HK-2 (cell line): ENCODE measurements at regions not wholly inside any gene's neighbourhood (a gene's known extent, or its start where the extent isn't known, plus 50 kb on each side); places are given as distances from the start of the nearest gene placed in this dataset.

ENCODE experiments used
- DNase-seq: peaks from one replicate; pipeline ENCODE4 v3.0.0-alpha.2; 2018; ENCODE audit not compliant: unreplicated experiment

GRCh38 chr4:34972189-34972588 is 1272.1 kb downstream of the ARAP2 start:
- DNase-seq: no peak

DNA sequence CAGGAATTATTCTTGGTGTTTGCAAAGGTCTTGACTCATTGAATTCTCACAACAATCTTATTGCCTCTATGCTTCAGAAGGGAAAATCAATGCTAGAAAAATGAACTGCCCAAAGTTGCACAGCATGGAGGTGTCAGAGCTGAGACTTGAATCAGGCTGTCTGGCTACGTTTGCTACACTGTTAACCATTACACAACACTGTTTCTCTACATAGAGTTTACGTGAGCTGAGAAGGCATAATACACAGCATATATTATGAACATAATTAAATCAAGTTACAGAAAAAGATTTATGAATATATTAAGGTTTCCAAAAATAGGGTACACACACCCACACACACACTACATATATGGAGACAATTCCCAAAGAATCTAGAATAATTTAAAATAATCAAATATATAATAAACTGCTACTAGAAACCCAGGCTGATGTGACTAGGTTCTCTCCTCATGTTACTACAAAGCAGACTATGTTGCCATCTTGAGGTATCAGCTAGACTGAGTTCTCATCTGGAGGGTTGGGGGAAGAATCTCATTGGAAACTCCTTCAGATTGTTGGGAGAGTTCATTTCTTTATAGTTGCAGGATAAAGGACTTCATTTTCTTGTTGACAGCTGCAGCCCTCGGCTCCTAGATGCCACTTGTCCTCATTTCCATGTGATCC is 1270.5 kb downstream of the ARAP2 start:
- DNase-seq: no peak

DNA sequence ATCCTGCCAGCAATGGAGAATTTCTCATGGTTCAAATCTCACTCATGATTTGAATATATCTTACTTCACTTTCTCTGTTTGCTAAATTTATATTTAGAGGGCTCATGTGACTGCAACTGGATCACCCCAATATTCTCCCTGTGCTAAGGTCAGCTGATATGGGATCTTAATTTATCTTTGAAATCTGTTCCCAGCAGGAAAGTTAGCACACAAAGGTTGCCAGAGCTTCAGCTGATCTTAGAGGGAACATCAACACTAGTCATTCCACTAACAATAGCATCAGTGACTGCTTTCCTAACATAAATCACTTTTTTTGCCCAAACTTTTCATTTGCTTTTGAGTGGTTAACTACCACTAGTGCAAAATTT is 1270.0 kb downstream of the ARAP2 start:
- no peak for DNase-seq

DNA sequence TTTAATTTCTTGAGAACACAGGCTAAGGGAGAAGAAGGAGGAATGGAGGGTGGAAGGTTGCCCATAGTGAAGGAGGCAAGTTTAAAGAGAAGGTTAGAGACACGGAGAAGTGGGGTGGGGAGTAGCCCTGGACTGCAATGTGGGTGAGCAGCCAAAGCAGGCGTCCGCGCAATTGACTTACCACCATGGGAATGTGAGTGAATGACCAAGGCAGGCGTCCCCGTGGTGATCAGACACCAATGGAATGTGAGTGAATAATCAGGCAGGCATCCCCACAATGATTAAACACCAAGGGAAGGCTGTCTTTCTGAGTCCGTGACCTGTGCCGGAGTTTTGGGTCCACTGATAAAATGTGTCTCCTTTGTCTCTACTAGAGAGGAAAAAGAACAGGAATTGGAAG is 1223.1 kb downstream of the ARAP2 start:
- peak; percentile 87 for DNase-seq

DNA sequence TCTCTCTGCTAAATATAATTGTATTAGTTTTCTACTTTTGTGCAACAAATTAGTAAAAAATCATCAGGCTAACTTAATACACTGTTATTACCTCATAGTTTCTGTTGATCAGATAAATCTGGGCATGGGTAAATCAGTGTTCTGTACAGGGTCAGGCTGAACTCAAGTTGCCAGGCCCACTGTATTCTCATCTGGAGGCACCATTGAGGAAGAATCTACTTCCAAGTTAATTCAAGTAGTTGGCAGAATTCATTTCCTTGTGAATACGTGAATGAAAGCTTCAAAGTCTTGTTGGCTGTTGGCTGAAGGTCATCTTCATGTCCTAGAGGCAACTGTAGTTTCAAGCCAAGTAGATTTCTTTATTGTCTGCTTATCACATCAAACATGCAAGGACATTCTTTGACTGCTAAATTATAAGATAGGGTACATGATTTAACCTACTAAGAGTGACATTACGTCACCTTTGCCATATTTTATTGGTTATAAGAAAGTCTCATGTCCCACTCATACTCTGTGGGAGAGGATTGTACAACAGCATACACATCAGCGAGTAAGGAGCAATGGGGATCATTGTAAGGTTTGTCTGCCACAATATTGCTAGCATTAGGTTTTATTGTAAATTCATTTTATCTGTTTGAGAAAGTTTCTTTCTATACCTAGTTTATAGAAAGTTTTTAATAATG is 1219.0 kb downstream of the ARAP2 start:
- DNase-seq: no peak

GRCh38 chr4:35038079-35038805 is 1206.1 kb downstream of the ARAP2 start:
- no peak for DNase-seq

DNA sequence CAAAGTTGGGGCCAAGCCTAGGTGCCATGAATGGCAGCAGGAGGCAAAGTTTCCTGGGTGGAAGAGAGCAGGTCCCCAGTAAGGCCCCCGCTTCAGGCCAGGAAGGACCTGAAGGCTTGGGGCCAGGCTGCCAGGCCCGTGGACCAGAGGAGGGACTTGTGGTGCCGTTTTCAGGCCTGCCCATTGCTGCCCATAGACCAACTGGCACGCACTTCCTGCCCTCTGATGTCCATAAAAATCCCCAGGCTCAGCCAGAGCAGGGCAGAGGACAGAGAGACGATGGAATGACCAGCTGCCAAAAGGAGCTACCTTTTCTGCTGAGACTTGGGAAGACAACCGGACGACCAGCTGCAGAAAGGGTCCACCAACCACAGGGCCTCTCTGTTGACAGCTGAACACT is 1205.5 kb downstream of the ARAP2 start:
- no peak for DNase-seq

DNA sequence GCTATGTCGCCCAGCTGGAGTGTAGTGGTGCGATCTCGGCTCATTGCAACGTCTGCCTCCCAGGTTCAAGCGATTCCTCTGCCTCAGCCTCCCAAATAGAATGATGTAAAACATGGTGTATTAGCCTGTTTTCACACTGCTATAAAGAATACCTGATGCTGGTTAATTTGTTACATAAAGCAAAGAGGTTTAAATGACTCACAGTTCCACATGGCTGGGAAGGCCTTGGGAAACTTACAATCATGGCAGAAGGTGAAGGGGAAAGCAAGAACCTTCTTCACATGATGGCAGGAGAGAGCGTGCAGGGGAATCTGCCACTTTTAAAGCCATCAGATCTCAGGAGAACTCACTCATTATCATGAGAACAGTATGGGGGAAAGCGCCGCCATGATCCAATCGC is 1191.8 kb downstream of the ARAP2 start:
- DNase-seq: peak; percentile 14

DNA sequence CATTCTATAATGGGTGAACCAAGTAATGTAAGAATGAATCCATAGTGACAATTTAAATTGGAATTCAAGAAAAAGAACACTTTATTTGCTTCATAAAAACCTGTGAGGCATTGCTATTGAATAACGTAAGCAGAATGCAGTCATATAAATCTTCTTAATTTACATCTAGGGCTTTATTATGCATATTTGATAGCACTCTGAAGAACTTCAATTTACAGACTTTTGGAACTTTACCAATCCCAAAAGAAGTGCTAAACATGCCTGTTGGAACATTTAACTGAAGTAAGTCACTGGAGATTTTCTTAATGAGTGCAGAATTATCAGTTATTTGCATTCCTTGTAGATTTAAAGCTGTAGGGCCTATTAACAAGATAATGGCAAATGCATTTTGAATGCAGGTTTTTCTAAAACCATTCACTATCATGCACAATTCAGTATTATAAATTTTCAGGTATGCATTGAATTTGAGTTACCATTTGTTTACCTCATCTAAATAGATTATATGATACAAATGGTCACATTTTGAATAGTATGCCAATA is 1181.2 kb downstream of the ARAP2 start:
- DNase-seq: no peak

DNA sequence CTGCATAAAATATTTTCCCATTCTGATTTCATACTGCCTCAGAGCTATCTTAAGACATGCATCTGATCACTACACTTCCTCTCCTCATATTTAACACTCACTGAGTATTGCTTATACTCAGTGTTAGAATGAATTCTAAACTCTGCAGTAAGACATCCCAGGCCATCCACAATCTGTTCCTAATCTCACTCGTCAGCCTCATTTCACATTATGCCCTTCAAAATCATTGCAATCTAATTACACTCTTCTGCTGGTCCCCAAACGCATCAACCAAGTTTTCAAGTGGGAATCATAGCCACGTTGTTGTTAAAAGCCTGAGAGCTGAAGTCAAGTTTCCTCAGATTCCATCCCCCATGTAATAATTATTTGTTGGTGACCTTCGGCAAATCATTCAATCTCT is 1177.9 kb downstream of the ARAP2 start:
- no peak for DNase-seq

- no peak for DNase-seq
These were observed 1163.5 kb downstream of the ARAP2 start for GRCh38 chr4:35080799-35081198.

GRCh38 chr4:35087218-35087617 is 1157.1 kb downstream of the ARAP2 start:
- DNase-seq: no peak

DNA sequence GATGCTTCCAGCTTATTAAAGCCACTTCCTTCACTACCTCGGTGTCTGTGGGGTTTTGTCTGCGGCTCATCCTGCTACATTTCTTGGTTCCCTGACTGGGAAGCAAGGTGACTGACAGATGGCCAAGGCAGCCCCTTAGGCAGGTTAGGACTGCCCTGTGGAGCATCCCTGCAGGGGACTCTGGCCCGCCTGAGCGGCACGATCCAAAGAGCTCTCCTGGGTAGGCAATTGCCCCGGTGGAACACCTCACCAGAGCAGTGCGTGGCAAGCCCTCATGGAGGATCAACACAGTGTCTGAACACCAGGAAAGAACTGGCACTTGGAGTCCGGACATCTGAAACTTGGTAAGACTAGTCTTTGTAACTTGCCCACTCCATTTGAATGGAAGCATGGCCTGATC is 1143.4 kb downstream of the ARAP2 start:
- DNase-seq: no peak

GRCh38 chr4:35102066-35102465 is 1142.2 kb downstream of the ARAP2 start:
- no peak for DNase-seq

DNA sequence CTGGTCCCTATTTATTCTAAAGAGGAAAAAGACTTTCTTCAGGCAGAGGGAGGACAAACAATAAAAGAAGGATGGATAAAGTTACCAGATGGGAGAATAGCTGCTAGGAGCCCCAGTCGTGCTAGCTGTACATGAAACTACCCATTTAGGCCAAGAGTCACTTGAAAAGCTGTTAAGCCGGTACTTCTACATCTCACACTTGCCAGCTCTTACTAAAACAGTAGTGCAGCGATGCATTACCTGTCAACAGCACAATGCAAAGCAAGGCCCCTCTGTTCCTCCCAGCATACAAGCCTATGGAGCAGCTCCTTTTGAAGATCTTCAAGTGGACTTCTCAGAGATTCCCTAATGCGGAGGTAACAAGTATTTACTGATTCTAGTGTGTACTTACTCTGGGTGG is 1138.8 kb downstream of the ARAP2 start:
- no peak for DNase-seq

- DNase-seq: no peak
These were observed 1138.1 kb downstream of the ARAP2 start for GRCh38 chr4:35106091-35106734.

DNA sequence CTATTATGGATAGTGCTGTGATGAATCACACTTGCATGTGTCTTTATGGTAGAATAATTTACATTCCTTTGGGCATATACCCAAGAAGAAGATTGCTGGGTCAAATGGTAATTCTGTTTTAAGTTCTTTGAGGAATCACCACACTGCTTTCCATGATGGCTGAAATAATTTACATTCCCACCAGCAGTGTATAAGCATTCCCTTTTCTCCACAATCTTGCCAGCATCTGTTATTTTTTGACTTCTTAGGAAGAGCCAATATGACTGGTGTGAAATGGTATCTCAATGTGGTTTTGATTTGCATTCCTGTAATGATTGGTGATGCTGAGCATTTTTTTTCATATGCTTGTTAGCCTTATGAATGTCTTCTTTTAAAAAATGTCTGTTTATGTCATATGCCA is 1120.2 kb downstream of the ARAP2 start:
- no peak for DNase-seq

DNA sequence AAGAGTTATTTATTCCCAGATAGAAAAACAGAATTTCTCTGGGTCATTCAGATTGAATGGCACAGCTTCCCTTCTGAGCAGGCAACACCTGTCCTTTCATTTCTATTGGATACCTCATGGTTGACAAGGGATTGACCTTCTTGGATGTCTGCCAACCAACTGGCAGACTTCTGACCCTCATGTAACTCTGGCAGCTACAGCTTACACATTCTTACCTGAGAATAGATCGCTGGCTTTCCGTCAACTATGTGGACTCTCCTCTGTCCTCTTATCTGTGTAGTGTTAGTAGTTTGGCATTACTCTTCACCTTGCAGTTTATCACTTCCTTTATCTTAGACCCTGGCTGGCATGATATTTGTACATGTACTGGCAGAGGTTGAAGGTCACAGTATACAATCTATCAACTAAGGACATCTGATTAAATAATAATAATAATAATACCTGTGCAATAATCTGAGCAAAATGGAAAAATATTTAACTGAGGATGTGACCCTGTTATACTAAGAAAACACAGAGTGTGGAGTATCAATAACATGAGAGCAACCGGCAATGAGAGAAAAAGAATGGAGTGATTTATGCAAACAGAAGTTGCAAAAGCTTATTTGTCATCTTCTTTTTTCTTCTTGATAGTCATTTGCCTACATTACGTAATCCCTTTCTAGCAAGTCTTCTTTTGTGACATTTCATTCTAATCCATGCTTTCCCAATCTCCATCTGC is 1118.2 kb downstream of the ARAP2 start:
- DNase-seq: no peak

- DNase-seq: no peak
These were observed 1105.9 kb downstream of the ARAP2 start for GRCh38 chr4:35138449-35138848.

DNA sequence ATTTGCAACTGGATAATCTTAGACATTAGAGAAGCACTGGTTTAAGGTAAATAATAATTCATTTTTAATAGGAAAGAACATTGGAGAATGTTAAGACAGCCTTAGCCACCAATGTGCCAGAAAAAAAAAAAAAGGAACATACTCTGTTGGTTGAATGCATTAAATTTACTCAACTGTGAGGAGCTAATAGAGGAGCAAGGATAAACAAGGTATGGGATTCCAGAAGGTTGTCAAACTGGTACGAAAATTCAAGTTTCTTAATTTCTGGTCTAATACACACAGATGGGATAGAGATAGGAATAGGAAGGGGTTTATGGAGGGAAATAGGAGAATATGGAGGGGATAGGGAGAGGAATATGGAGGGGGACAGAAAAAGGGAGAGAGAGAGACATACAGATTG is 1096.6 kb downstream of the ARAP2 start:
- DNase-seq: no peak

- peak; percentile 4 for DNase-seq
These were observed 1092.3 kb downstream of the ARAP2 start for GRCh38 chr4:35151816-35152572.
